Neuronal stem cell (in vitro differentiated cells): ENCODE measurements at regions not wholly inside any gene's neighbourhood (a gene's known extent, or its start where the extent isn't known, plus 50 kb on each side); places are given as distances from the start of the nearest gene placed in this dataset.
"Not testable (repeated sequence)": the region's sequence is repeated elsewhere in the genome, so short reads cannot be mapped to it uniquely, and the experiment has no call there.

Source experiments
- DNase-seq: peaks from one replicate; pipeline ENCODE4 v3.0.0-alpha.2; 2013; ENCODE audit warnings: low spot score
- H2AFZ ChIP-seq: one replicate; pipeline ENCODE4 v1.6.1; 2013; ENCODE audit warnings: mild to moderate bottlenecking, low read length, inconsistent platforms
- H2AK5ac ChIP-seq: 2 replicates; pipeline ENCODE4 v1.6.1; 2013; ENCODE audit warnings: low read depth, mild to moderate bottlenecking, inconsistent platforms, low read length, moderate library complexity, mixed read lengths
- H2BK120ac ChIP-seq: 2 replicates; pipeline ENCODE4 v1.6.1; 2013; ENCODE audit warnings: low read depth, mild to moderate bottlenecking, inconsistent platforms, low read length, moderate library complexity, mixed read lengths
- H2BK12ac ChIP-seq: one replicate; pipeline ENCODE4 v1.6.1; 2013; ENCODE audit warnings: low read length, inconsistent platforms
- H2BK15ac ChIP-seq: 2 replicates; pipeline ENCODE4 v1.6.1; 2013; ENCODE audit warnings: mild to moderate bottlenecking, low read length, inconsistent platforms, mixed read lengths
- H2BK5ac ChIP-seq: one replicate; pipeline ENCODE4 v1.6.1; 2013; ENCODE audit warnings: inconsistent platforms, mild to moderate bottlenecking, low read length, moderate library complexity
- H3K14ac ChIP-seq: one replicate; pipeline ENCODE4 v1.6.1; 2013; ENCODE audit warnings: low read length, inconsistent platforms
- H3K18ac ChIP-seq: 2 replicates; pipeline ENCODE4 v1.6.1; 2013; ENCODE audit warnings: low read length, inconsistent platforms
- H3K23ac ChIP-seq: 2 replicates; pipeline ENCODE4 v1.6.1; 2013; ENCODE audit warnings: low read depth, mild to moderate bottlenecking, mixed read lengths, low read length, inconsistent platforms; ENCODE audit not compliant: poor library complexity
- H3K27ac ChIP-seq: replicated peaks from 3 replicates; pipeline ENCODE4 v1.5.1; 2013; ENCODE audit warnings: low read length, inconsistent platforms
- H3K27me3 ChIP-seq, 3 experiments: 2 replicates each; pipeline ENCODE4 v1.6.1; 2013; ENCODE audit warnings: low read length in 3 of 3, mild to moderate bottlenecking in 2 of 3, inconsistent platforms in 1 of 3, low read depth in 1 of 3, mixed read lengths in 1 of 3, moderate library complexity in 1 of 3; ENCODE audit not compliant: control insufficient read depth in 3 of 3, insufficient read depth in 3 of 3
- H3K36me3 ChIP-seq, 2 donors: replicated peaks in 1 of 2; 2 replicates each; pipeline ENCODE4 v1.6.1; 2013; ENCODE audit warnings: low read length in 2 of 2; ENCODE audit not compliant: control insufficient read depth in 2 of 2, insufficient read depth in 2 of 2
- H3K4ac ChIP-seq: 2 replicates; pipeline ENCODE4 v1.6.1; 2013; ENCODE audit warnings: inconsistent platforms, mild to moderate bottlenecking, low read length, moderate library complexity
- H3K4me1 ChIP-seq, 2 donors: 1 replicate in 1 of 2; 2 replicates in 1 of 2; pipeline ENCODE4 v1.6.1; 2013; ENCODE audit warnings: low read length in 2 of 2, low read depth in 1 of 2; ENCODE audit not compliant: control insufficient read depth in 2 of 2, insufficient read depth in 1 of 2
- H3K4me2 ChIP-seq: one replicate; pipeline ENCODE4 v1.6.1; 2013; ENCODE audit warnings: mild to moderate bottlenecking, low read length, inconsistent platforms; ENCODE audit not compliant: insufficient read depth, poor library complexity, severe bottlenecking
- H3K4me3 ChIP-seq, 2 donors: 2 replicates each; pipeline ENCODE4 v1.5.1; 2013; ENCODE audit warnings: low read length in 2 of 2, mild to moderate bottlenecking in 2 of 2, inconsistent platforms in 1 of 2, moderate library complexity in 1 of 2
- H3K79me1 ChIP-seq: one replicate; pipeline ENCODE4 v1.6.1; 2013; ENCODE audit warnings: low read depth, mild to moderate bottlenecking, inconsistent platforms, low read length, moderate library complexity
- H3K9ac ChIP-seq: one replicate; pipeline ENCODE4 v1.6.1; 2013; ENCODE audit warnings: mild to moderate bottlenecking, low read depth, low read length, inconsistent platforms; ENCODE audit not compliant: poor library complexity
- H3K9me3 ChIP-seq, 2 donors: replicated peaks in 1 of 2; 2 replicates each; pipeline versions ENCODE3 to v1.6.1; 2013; ENCODE audit warnings: low read length in 2 of 2, mild to moderate bottlenecking in 2 of 2, inconsistent platforms in 1 of 2, low read depth in 1 of 2, mixed read lengths in 1 of 2, moderate library complexity in 1 of 2; ENCODE audit not compliant: control insufficient read depth in 2 of 2, insufficient read depth in 1 of 2
- H4K8ac ChIP-seq: one replicate; pipeline ENCODE4 v1.6.1; 2013; ENCODE audit warnings: low read depth, mild to moderate bottlenecking, inconsistent platforms, low read length, moderate library complexity
- H4K91ac ChIP-seq: one replicate; pipeline ENCODE4 v1.6.1; 2013; ENCODE audit warnings: low read length, low read depth, mild to moderate bottlenecking, inconsistent platforms; ENCODE audit not compliant: poor library complexity
- WGBS, 2 donors: extraction: QIAGEN DNeasy Blood & Tissue Kit; methylation state at CpG; one replicate each; pipeline ENCODE4 v1.1.7; 2013; ENCODE audit warnings: missing lambda C conversion rate in 2 of 2, mixed read lengths in 1 of 2; ENCODE audit not compliant: insufficient read length in 2 of 2, insufficient replicate concordance in 1 of 2; ENCODE audit errors: extremely low coverage in 2 of 2; 5-methylcytosine and 5-hydroxymethylcytosine counted together

DNA sequence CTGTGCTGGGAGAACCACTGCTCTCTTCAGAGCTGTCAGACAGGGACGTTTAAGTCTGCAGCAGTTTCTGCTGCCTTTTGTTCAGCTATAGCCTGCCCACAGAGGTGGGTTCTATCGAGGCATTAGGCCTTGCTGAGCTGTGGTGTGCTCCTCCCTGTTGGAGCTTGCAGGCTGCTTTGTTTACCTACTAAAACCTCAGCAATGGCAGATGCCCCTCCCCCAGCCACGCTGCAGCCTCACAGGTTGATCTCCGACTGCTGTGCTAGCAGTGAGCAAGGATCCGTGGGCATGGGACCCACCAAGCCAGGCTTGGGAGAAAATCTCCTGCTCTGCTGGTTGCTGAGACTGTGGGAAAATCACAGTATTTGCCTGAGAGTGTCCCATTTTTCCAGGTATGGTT is 133.8 kb upstream of the UBQLN2 start:
- Histone ChIP-seq H3K4me3 (no peak overlapping the region), H4K91ac (no peak overlapping the region), H3K18ac (no peak overlapping the region), H3K23ac (no peak overlapping the region), H2BK15ac (no peak overlapping the region), H3K4me1 (no peaks in the 10 kb centered on the region), H2BK120ac (no peak overlapping the region), H3K4ac (no peak overlapping the region), H3K14ac (no peak overlapping the region), H3K9me3 (no peaks in the 10 kb centered on the region), H3K27me3 (no peaks in the 10 kb centered on the region), H3K9ac (no peak overlapping the region), H2AFZ (no peak overlapping the region), H2BK12ac (no peak overlapping the region), H3K27ac (no peak overlapping the region), H3K36me3 (no peaks in the 10 kb centered on the region), H3K4me2 (no peak overlapping the region), H2BK5ac (no peak overlapping the region), H2AK5ac (no peak overlapping the region), H3K79me1 (no peaks in the 10 kb centered on the region), H4K8ac (no peak overlapping the region)
- DNase-seq: no peak
- no CpG with 5 or more reads among the region's 5 CpGs for WGBS, 2 donors

DNA sequence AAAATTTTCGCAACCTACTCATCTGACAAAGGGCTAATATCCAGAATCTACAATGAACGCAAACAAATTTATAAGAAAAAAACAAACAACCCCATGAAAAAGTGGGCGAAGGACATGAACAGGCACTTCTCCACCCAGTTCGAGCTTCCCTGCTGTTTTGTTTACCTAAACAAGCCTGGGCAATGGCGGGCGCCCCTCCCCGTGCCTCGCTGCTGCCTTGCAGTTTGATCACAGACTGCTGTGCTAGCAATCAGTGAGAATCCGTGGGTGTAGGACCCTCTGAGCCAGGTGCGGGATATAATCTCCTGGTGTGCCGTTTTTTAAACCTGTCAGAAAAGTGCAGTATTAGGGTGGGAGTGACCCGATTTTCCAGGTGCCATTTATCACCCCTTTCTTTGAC is 111.4 kb upstream of the UBQLN2 start:
- H3K4me1 ChIP-seq, DNase-seq, H2BK5ac ChIP-seq, H3K27me3 ChIP-seq, H3K4ac ChIP-seq, H3K14ac ChIP-seq, H2BK15ac ChIP-seq, H3K36me3 ChIP-seq, H4K91ac ChIP-seq, H2AK5ac ChIP-seq, H3K9me3 ChIP-seq, H3K27ac ChIP-seq, H3K9ac ChIP-seq, H4K8ac ChIP-seq, H3K79me1 ChIP-seq, H2AFZ ChIP-seq, H2BK120ac ChIP-seq, H2BK12ac ChIP-seq, H3K18ac ChIP-seq, H3K4me2 ChIP-seq, H3K23ac ChIP-seq, H3K4me3 ChIP-seq: not testable (repeated sequence)
- WGBS, 2 donors: no CpG with 5 or more reads among the region's 12 CpGs

GRCh38 chrX:56462389-56462788 is 101.0 kb upstream of the UBQLN2 start:
- H3K4me1 ChIP-seq: no peaks in the 10 kb centered on the region
- no peak overlapping the region for H3K4me2 ChIP-seq
- no peak overlapping the region for H3K14ac ChIP-seq
- no peaks in the 10 kb centered on the region for H3K9me3 ChIP-seq
- H2AK5ac ChIP-seq: no peak overlapping the region
- H3K27me3 ChIP-seq: no peaks in the 10 kb centered on the region
- H3K18ac ChIP-seq: no peak overlapping the region
- no peak overlapping the region for H2BK15ac ChIP-seq
- H4K8ac ChIP-seq: no peak overlapping the region
- DNase-seq: no peak
- no peak overlapping the region for H2AFZ ChIP-seq
- H3K9ac ChIP-seq: no peak overlapping the region
- no peak overlapping the region for H2BK5ac ChIP-seq
- no peak overlapping the region for H3K4ac ChIP-seq
- no peak overlapping the region for H3K4me3 ChIP-seq
- no peaks in the 10 kb centered on the region for H3K79me1 ChIP-seq
- H4K91ac ChIP-seq: no peak overlapping the region
- no peaks in the 10 kb centered on the region for H3K36me3 ChIP-seq
- no peak overlapping the region for H3K27ac ChIP-seq
- H2BK12ac ChIP-seq: no peak overlapping the region
- no peak overlapping the region for H2BK120ac ChIP-seq
- no peak overlapping the region for H3K23ac ChIP-seq

GRCh38 chrX:56468441-56468840 is 95.0 kb upstream of the UBQLN2 start:
- WGBS, 2 donors: no CpG with 5 or more reads among the region's 2 CpGs
- DNase-seq: no peak
- Histone ChIP-seq H3K14ac (no peak overlapping the region), H3K27me3 (no peaks in the 10 kb centered on the region), H3K27ac (no peak overlapping the region), H2AK5ac (no peak overlapping the region), H3K36me3 (no peaks in the 10 kb centered on the region), H3K4ac (no peak overlapping the region), H2BK12ac (no peak overlapping the region), H3K18ac (no peak overlapping the region), H3K9me3 (no peaks in the 10 kb centered on the region), H2BK5ac (no peak overlapping the region), H3K79me1 (no peaks in the 10 kb centered on the region), H2BK15ac (no peak overlapping the region), H2AFZ (no peak overlapping the region), H2BK120ac (no peak overlapping the region), H4K91ac (no peak overlapping the region), H3K23ac (no peak overlapping the region), H3K9ac (no peak overlapping the region), H3K4me2 (no peak overlapping the region), H4K8ac (no peak overlapping the region), H3K4me3 (no peak overlapping the region), H3K4me1 (no peaks in the 10 kb centered on the region)
